Fibroblast of pulmonary artery (primary cell): ENCODE measurements at regions not wholly inside any gene's neighbourhood (a gene's known extent, or its start where the extent isn't known, plus 50 kb on each side); places are given as distances from the start of the nearest gene placed in this dataset.

Experiments
- DNase-seq: peaks from one replicate; pipeline ENCODE4 v3.0.0-alpha.2; 2010; ENCODE audit warnings: low read depth
- H3K4me3 ChIP-seq: replicated peaks from 2 replicates; pipeline ENCODE4 v1.5.1; 2011; ENCODE audit warnings: low read depth, mild to moderate bottlenecking, control low read depth, low read length, moderate library complexity
- TF ChIP-seq, protein P1 (sequence below): IDR thresholded peaks from 2 replicates; pipeline ENCODE4 v1.5.1; 2011; ENCODE audit warnings: mild to moderate bottlenecking, control low read depth, low read length, inconsistent platforms; ENCODE audit errors: missing control alignments

- H3K4me3 ChIP-seq = no peak overlapping the region
- DNase-seq = no peak
- TF ChIP-seq, protein P1, sequence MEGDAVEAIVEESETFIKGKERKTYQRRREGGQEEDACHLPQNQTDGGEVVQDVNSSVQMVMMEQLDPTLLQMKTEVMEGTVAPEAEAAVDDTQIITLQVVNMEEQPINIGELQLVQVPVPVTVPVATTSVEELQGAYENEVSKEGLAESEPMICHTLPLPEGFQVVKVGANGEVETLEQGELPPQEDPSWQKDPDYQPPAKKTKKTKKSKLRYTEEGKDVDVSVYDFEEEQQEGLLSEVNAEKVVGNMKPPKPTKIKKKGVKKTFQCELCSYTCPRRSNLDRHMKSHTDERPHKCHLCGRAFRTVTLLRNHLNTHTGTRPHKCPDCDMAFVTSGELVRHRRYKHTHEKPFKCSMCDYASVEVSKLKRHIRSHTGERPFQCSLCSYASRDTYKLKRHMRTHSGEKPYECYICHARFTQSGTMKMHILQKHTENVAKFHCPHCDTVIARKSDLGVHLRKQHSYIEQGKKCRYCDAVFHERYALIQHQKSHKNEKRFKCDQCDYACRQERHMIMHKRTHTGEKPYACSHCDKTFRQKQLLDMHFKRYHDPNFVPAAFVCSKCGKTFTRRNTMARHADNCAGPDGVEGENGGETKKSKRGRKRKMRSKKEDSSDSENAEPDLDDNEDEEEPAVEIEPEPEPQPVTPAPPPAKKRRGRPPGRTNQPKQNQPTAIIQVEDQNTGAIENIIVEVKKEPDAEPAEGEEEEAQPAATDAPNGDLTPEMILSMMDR = no peak
Observed at GRCh38 chr10:83824099-83824498, 315.2 kb upstream of the GHITM start.

- H3K4me3 ChIP-seq = no peak overlapping the region
- TF ChIP-seq, protein P1 = no peak
- DNase-seq = no peak
Observed at GRCh38 chr10:83834096-83834495, 305.2 kb upstream of the GHITM start.

GRCh38 chr10:83835945-83836745, 303.2 kb upstream of the GHITM start:
- DNase-seq = no peak
- TF ChIP-seq, protein P1 = no peak
- H3K4me3 ChIP-seq = no peak overlapping the region

GRCh38 chr10:83848677-83849076, 290.6 kb upstream of the GHITM start:
- no peak for DNase-seq
- H3K4me3 ChIP-seq = no peak overlapping the region
- TF ChIP-seq, protein P1 = no peak

DNA sequence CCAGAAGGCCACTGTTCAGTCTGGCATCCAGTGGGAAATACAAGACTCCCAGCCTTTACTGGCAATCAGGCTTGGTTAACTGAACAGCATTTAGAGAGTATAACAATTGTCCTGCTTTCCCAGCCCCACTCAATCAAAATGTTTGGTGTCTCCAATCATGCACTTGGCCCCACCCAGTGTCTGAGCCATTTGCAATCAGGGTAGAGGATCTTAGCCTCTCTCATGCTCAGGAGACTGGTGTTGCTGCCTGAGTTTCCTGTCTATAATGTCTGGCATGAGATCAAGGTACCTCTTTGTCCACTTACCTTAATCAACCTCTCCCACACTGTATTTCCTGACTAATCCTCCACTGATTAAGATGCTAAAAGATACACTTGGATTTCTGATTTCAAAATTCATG, 290.2 kb upstream of the GHITM start:
- TF ChIP-seq, protein P1 = no peak

DNA sequence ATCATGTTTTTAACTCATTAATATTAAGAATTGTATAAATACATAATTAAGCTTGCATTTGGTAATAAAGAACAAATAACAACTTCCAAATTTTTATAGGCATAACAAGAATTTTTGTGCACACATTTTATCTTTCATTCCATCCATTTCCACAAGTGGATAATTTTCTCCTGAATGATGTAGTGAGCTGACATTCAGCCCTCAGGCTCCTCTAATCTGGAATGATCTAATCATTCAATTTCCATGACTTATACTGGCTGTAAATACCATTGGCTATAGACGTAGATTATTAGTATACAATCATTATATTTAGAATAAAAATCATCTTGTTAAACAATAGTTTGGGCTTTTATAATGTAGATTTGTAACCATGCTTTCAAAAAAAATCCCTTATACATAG, 287.2 kb upstream of the GHITM start:
- H3K4me3 ChIP-seq = no peak overlapping the region
- no peak for DNase-seq
- TF ChIP-seq, protein P1 = no peak

More for the DNA sequence above, 290.2 kb upstream of the GHITM start:
- DNase-seq = no peak
- no peak overlapping the region for H3K4me3 ChIP-seq

DNA sequence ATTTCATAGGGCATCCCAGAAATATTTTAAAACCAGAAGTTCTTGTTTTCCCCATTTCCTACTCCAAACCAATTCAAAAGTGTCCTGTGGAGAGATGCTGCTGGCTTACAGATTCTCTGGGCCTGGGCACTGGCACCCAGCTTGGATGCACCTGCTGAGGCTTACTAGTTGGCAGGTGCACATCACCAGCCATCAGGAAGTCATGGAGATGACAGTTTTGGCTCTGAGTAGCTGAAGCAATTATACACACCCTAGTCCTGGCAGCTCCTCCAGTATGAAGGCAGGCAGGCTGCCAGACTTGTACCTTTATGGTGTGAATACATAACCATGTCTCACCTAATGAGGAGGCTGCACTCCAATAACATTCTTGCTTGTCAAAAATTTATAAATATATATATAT, 276.6 kb upstream of the GHITM start:
- DNase-seq = no peak
- TF ChIP-seq, protein P1 = no peak
- H3K4me3 ChIP-seq = no peak overlapping the region
